OCI-LY7 (cell line): ENCODE measurements at regions not wholly inside any gene's neighbourhood (a gene's known extent, or its start where the extent isn't known, plus 50 kb on each side); places are given as distances from the start of the nearest gene placed in this dataset.

Source experiments
- BruUV-seq: library from RNA; stranded (reverse); fragments of 400-500 nt; replicated peaks from 2 replicates; lab custom pipeline; 2021; lab: Mats Ljungman, UMichigan
- CTCF ChIA-PET: fragments of 300-600 bp; sonication (Branson Sonifier 250); formaldehyde crosslinking; loops from one replicate; lab custom pipeline; 2022; ENCODE audit warnings: antibody characterized with exemption; ENCODE audit not compliant: unreplicated experiment; lab: Charles Lee
- POLR2A ChIA-PET: fragments of 300-600 bp; sonication (Branson Sonifier 250); formaldehyde crosslinking; loops from one replicate; lab custom pipeline; 2022; ENCODE audit warnings: antibody characterized with exemption; lab: Charles Lee
- DNase-seq: peaks from one replicate; pipeline ENCODE4 v3.0.0-alpha.2; 2015; ENCODE audit warnings: low spot score
- H2AFZ ChIP-seq: fragments of 200-600 bp; sonication (generic), shearing (Covaris generic); 2 replicates; pipeline ENCODE4 v1.6.1; 2014; ENCODE audit warnings: mild to moderate bottlenecking, antibody characterized with exemption, low read length, moderate library complexity
- H3K27ac ChIP-seq: fragments of 200-600 bp; sonication (generic); 2 replicates; pipeline ENCODE4 v1.5.1; 2014; ENCODE audit warnings: mixed run types, low read depth, mild to moderate bottlenecking, moderate library complexity, low read length, inconsistent platforms; ENCODE audit not compliant: poor library complexity, severe bottlenecking
- H3K36me3 ChIP-seq: fragments of 200-600 bp; sonication (generic); 2 replicates; pipeline ENCODE4 v1.6.1; 2014; ENCODE audit warnings: mild to moderate bottlenecking, antibody characterized with exemption, low read length, moderate library complexity, mixed read lengths; ENCODE audit not compliant: insufficient read depth
- H3K4me1 ChIP-seq: fragments of 200-600 bp; sonication (generic); 2 replicates; pipeline ENCODE4 v1.5.1; 2014; ENCODE audit warnings: mild to moderate bottlenecking, low read length; ENCODE audit not compliant: insufficient read depth, poor library complexity, severe bottlenecking
- H3K4me2 ChIP-seq: fragments of 200-600 bp; sonication (generic); 2 replicates; pipeline ENCODE4 v1.6.1; 2014; ENCODE audit warnings: mild to moderate bottlenecking, low read length
- H3K4me3 ChIP-seq: fragments of 200-600 bp; sonication (generic); 2 replicates; pipeline ENCODE4 v1.5.1; 2014; ENCODE audit warnings: mild to moderate bottlenecking, low read depth, low read length; ENCODE audit not compliant: poor library complexity, severe bottlenecking
- H3K79me2 ChIP-seq: fragments of 200-600 bp; sonication (generic); 2 replicates; pipeline ENCODE4 v1.6.1; 2016; ENCODE audit warnings: low read depth, mild to moderate bottlenecking, low read length, moderate library complexity, mixed read lengths; ENCODE audit not compliant: insufficient read depth
- H3K9me2 ChIP-seq: fragments of 200-600 bp; sonication (generic); 2 replicates; pipeline ENCODE4 v1.6.1; 2016; ENCODE audit warnings: mild to moderate bottlenecking, low read length, mixed read lengths; ENCODE audit not compliant: insufficient read depth
- H3K9me3 ChIP-seq: fragments of 200-600 bp; sonication (generic); 2 replicates; pipeline ENCODE4 v1.6.1; 2014; ENCODE audit warnings: mild to moderate bottlenecking, mixed run types, low read length, mixed read lengths
- H4K20me1 ChIP-seq: fragments of 200-600 bp; sonication (generic); 2 replicates; pipeline ENCODE4 v1.6.1; 2014; ENCODE audit warnings: mild to moderate bottlenecking, antibody characterized with exemption, low read length, moderate library complexity, mixed read lengths; ENCODE audit not compliant: insufficient read depth
- EZH2phosphoT487 ChIP-seq: fragments of 200-600 bp; sonication (generic); IDR thresholded peaks from 2 replicates; pipeline ENCODE4 v1.6.1; 2018; ENCODE audit warnings: low read depth, borderline replicate concordance, mild to moderate bottlenecking, mixed run types, antibody characterized with exemption, low read length, moderate library complexity, mixed read lengths
- intact Hi-C: fragments of 100-400 bp; cut with micrococcal nuclease; formaldehyde crosslinking; loops from one replicate; pipeline ENCODE4 v1.10.0; 2022; ENCODE audit not compliant: unreplicated experiment
- TF ChIP-seq, protein P1 (sequence below): fragments of 200-600 bp; sonication (generic); conservative IDR thresholded peaks from 2 replicates; pipeline ENCODE4 v1.5.1; 2014; ENCODE audit warnings: mild to moderate bottlenecking, antibody characterized with exemption, low read length, moderate library complexity, mixed read lengths

DNA sequence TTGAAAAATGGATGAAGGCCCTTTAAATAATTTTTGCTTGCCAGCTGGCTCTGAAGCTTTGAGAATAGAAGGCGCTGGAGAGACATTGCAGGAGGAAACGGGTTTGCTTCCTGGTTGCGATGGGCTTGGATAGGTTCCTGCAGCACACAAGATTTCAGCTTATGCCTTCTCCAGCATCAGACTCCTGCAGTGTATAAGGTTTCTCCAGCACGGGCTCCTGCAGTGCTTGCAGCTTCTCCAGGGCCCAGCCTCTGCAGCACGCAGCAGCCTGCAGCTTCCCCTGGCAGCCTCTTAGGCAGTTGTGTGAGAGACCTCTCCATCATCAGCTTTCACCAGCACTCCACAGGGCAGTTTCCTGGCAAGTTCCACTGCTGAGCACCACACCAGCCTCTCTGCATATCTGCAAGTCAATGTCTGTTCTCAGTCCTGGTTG lies 78.7 kb upstream of the ZDHHC17 start:
- CTCF ChIA-PET, result no interaction called here
- no TSS peak for BruUV-seq

DNA sequence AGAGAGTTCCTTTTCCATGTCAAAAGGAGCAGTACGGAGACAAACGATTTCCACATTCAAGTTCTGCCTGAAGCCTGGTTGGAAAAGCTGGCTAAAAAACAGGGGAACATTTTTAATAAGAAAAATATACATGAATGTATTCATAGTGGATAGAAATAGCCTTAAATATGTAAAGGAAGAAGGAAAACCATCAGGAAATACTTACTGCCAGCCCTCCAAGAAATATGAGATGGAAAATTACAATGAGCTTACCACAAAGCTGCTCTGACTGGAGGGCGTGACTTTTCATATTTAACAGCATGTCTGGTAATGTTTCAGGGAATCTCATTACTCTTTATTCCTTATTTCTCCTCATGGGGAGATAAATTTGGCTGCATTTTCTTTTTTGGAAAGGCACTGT lies 75.9 kb upstream of the ZDHHC17 start:
- intact Hi-C loops, result loop anchor here (5.0 kb wide), 1 partner anchor 104 kb away; no protein-coding TSS in a partner anchor
- BruUV-seq, result no TSS peak
- TF ChIP-seq EZH2phosphoT487, result no peak
- TF ChIP-seq, protein P1, sequence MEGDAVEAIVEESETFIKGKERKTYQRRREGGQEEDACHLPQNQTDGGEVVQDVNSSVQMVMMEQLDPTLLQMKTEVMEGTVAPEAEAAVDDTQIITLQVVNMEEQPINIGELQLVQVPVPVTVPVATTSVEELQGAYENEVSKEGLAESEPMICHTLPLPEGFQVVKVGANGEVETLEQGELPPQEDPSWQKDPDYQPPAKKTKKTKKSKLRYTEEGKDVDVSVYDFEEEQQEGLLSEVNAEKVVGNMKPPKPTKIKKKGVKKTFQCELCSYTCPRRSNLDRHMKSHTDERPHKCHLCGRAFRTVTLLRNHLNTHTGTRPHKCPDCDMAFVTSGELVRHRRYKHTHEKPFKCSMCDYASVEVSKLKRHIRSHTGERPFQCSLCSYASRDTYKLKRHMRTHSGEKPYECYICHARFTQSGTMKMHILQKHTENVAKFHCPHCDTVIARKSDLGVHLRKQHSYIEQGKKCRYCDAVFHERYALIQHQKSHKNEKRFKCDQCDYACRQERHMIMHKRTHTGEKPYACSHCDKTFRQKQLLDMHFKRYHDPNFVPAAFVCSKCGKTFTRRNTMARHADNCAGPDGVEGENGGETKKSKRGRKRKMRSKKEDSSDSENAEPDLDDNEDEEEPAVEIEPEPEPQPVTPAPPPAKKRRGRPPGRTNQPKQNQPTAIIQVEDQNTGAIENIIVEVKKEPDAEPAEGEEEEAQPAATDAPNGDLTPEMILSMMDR, result no peak
- no peak overlapping the region for H3K4me2 ChIP-seq
- H3K4me1 ChIP-seq, result no peaks in the 10 kb centered on the region
- no peaks in the 10 kb centered on the region for H3K36me3 ChIP-seq
- H3K79me2 ChIP-seq, result no peaks in the 10 kb centered on the region
- H3K9me2 ChIP-seq, result no peaks in the 10 kb centered on the region
- H2AFZ ChIP-seq, result no peak overlapping the region
- H4K20me1 ChIP-seq, result no peaks in the 10 kb centered on the region
- no peak overlapping the region for H3K27ac ChIP-seq
- CTCF ChIA-PET, result no interaction called here
- H3K9me3 ChIP-seq, result no peaks in the 10 kb centered on the region
- no peak overlapping the region for H3K4me3 ChIP-seq
- POLR2A ChIA-PET, result no interaction called here
- no peak for DNase-seq

More for the DNA sequence above, 78.7 kb upstream of the ZDHHC17 start:
- H3K9me2 ChIP-seq, result no peaks in the 10 kb centered on the region
- POLR2A ChIA-PET, result no interaction called here
- no peak overlapping the region for H3K4me3 ChIP-seq
- H3K4me1 ChIP-seq, result no peaks in the 10 kb centered on the region
- no peak overlapping the region for H3K4me2 ChIP-seq
- no peaks in the 10 kb centered on the region for H3K36me3 ChIP-seq
- no peaks in the 10 kb centered on the region for H4K20me1 ChIP-seq
- H2AFZ ChIP-seq, result no peak overlapping the region
- intact Hi-C loops, result loop anchor here (5.0 kb wide), 1 partner anchor 107 kb away; no protein-coding TSS in a partner anchor
- no peak overlapping the region for H3K27ac ChIP-seq
- no peaks in the 10 kb centered on the region for H3K9me3 ChIP-seq
- DNase-seq, result no peak
- no peaks in the 10 kb centered on the region for H3K79me2 ChIP-seq
- TF ChIP-seq, protein P1, result no peak
- no peak for TF ChIP-seq EZH2phosphoT487

DNA sequence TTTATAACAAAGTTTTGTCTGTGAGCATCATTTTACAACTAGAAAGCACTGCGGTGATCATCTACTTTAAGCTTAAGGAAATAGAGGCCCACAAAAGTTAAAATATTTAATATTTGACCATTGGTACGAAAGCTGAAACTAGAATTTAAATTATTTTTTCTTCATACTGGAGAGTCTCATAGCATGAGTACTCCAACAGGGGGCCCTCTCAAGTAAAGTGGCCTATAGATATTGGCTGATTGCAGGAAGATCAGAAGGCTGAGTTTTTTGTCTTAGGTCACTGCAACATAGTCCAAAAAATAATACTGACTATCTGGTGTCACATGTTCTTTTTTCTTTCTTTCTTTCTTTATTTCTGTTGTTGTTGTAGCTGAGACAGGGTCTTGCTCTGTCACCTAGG lies 75.3 kb upstream of the ZDHHC17 start:
- POLR2A ChIA-PET, result no interaction called here
- no peak for DNase-seq
- TF ChIP-seq EZH2phosphoT487, result no peak
- TF ChIP-seq, protein P1, result peak; percentile 66
- Histone ChIP-seq H3K79me2 (no peaks in the 10 kb centered on the region), H3K4me3 (no peak overlapping the region), H3K9me3 (no peaks in the 10 kb centered on the region), H3K27ac (no peak overlapping the region), H3K9me2 (no peaks in the 10 kb centered on the region), H2AFZ (no peak overlapping the region), H3K36me3 (no peaks in the 10 kb centered on the region), H3K4me2 (no peak overlapping the region), H3K4me1 (no peaks in the 10 kb centered on the region), H4K20me1 (no peaks in the 10 kb centered on the region)
- CTCF ChIA-PET, result no interaction called here
- intact Hi-C loops, result loop anchor here (5.0 kb wide), 1 partner anchor 104 kb away; no protein-coding TSS in a partner anchor
- no TSS peak for BruUV-seq
